GM19043 (cell line): ENCODE measurements at regions not wholly inside any gene's neighbourhood (a gene's known extent, or its start where the extent isn't known, plus 50 kb on each side); places are given as distances from the start of the nearest gene placed in this dataset.

ENCODE experiments used
- ATAC-seq: cut with Tn5 transposase; IDR thresholded peaks from one replicate; pipeline ENCODE4 v1.9.1; 2021; ENCODE audit warnings: low read depth; ENCODE audit not compliant: unreplicated experiment

DNA sequence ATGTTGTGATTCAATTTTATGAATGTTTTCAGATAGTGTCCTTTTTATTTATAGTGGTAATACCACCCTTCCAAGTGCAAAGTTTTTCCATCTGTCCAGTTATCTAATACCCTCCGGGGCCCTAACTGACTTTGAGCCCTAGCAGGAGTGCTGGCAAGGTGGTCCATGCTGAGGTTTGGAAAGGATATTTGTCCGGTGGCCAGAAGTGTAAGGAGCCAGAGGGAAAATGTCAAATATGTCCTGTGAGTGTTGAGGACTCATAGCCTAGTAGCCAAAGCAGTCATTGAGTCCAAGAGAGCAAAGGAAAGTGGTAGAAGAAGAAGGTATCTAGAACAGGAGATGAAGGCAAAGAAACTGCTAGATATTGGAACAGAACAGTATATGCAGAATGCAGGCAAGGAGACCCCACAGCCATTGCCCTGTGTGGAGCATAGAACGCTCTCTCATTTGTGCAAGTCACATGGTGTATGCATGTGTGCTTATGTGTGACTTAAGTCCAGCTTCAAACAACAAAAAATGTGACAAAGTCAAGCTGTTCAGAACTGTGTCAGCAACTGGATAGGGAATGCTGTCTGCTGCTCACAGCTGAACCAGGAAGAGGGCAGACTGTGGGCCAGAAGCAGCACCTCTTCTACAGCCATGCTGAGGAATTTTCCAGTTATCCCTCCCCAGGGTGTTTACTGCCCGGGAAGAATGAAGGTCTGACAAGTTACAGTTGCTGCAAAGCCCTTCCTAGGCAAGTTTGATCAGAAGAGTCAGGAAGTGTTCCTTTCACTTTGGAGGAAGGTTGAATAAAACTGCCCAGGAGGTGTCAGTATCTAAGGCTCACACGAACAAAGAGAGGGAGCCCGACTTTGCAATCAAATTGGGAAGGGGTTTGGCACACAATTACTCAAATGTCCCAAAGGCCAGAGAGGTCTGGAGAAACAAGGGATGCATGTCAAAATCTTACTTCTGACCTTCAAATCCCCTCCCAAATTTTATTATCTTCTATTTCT lies 463.3 kb upstream of the DMAC1 start:
- ATAC-seq: no peak

DNA sequence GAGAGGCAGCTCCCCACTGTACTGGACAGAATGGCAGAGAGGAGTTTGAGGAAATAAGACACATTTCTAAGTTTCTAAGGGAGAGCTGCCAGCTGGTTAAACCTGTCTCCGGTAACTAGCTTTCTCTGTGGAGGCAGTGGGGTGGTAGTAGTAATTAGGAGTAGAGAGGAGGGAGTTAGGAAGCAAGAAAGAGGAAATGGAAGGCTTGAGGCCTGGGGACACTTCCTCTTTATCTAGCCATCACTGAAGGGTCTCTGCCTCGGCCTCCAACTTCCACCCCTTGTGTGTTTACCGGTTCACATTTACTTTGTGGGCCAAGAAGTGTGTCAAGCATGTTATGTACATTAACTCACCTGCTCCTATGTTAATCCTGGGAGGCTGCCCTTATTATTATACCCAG lies 462.2 kb upstream of the DMAC1 start:
- no peak for ATAC-seq

DNA sequence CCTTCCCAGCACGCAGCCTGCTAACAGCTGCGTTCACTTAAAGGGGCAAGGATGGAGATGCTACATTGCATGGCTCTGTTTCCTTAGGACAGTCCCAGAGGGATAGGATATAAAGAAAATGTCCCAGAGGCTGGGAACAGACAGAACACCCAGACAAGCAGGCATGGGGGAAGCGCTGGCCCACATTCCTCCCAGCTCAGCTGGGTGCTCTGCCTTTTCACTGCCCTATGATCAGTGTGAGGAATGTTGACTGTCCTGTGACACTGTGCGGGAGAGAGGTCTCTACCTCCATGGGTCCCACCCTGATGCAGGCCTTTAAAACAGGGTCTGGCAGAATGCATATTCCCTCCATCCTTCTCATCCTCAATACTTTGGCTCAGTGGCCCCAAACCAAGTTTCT lies 459.4 kb upstream of the DMAC1 start:
- ATAC-seq: no peak

DNA sequence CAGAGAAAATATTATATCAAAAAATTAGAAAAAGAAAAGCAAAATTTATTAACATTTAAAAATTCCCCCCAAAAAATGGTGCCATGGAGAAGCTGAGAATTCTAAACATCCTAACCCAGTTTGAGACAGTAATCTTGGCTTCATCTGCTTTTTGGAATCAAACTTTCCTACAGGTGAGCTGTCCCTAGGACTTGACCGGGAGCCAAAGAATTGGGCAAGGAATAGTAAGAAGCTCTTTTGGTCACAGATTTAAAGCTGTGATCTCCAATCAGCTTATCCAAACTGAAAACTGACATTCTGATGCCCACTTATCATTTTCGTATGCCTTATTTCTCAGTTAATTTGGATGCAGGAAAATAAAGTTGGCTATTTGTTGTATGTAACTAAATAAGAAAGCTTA lies 457.3 kb upstream of the DMAC1 start:
- no peak for ATAC-seq

DNA sequence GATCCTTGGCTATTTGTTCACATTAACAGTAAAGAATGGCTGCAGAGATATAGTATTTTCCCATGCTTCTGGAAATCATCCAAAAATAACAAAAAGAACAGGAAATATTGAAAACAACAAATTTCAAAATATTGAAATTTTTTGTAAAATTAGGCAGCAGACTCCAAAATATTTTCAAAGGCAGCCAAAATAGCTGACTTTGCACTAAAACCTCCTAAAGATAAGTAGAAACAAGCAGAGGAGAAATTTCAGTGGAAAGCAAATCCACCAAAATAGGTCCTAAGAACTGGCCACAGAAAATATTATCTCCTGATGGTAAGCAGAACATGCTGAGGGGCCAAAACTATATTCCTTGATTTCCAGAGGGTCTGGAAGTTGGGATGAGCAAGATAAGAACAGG lies 456.3 kb upstream of the DMAC1 start:
- ATAC-seq: no peak

- no peak for ATAC-seq
Measured at GRCh38 chr9:8254541-8254940, 455.0 kb upstream of the DMAC1 start.

DNA sequence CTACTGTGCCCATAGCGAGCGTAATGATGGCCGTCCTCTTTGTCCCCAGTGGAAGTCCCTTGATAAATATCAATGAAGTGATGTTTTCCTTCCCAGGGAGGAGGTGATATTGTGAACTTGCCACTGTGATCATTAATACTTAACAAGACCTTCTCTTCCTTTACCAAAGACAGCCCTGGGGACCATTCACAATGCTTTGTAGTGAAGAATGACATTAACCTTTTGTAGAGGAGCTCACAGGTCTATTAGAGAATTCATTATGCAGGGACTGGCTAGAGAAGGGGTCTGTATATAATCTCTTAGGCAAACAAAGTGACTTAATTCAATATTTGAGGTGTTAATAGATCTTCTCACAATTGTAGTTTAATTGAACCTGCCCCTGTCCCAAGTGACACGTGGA lies 452.9 kb upstream of the DMAC1 start:
- no peak for ATAC-seq

- no peak for ATAC-seq
Measured at GRCh38 chr9:8251566-8251965, 452.0 kb upstream of the DMAC1 start.

DNA sequence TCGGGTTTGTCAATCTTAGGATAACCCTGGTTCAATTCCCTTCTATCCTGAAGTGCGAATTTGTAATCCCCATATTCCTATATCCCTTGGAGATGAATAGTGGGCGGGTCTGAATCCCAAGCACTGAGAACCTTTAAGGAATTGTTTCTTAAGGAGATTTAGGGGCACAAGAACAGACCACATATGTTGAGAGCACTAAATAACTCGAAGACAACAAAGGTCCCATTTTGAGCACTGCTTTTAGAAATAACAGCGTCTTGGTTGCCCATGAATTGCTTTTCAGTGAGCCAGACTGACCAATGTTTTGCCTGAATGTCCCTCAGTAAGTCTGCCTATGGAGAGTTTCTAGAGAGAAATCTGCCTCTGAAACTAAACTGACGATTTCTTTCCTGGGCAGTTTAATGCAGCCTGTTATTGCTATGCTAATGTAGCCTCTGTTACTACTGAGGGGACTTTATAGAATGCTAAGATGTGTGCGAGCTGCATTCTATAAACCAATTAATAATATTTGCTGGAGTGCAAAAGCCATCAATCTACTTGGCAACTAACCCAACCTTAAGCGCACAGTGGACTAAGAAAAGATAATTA lies 445.0 kb upstream of the DMAC1 start:
- ATAC-seq: no peak

GRCh38 chr9:8241201-8241600 lies 441.6 kb upstream of the DMAC1 start:
- no peak for ATAC-seq

DNA sequence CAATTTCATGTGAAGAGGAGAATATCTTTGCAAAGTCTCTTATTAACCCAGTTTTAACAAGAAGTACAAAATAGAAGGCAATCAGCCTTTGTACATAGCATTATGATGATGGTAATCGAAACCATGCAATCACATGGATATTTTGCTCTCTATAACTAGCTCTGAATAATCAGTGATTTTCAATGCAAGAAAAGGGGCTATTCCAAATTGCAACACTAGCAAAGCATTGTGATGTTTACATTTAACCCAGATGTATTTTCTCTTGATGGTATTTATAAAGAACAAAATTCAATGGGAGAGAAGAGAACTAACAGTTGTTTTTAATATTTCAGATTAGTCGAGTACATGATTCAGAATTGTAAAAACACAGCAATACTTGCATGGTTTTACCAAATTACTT lies 437.5 kb upstream of the DMAC1 start:
- no peak for ATAC-seq

- ATAC-seq: no peak
Measured at GRCh38 chr9:8235489-8235888, 435.9 kb upstream of the DMAC1 start.

- ATAC-seq: no peak
Measured at GRCh38 chr9:8234316-8234715, 434.7 kb upstream of the DMAC1 start.

DNA sequence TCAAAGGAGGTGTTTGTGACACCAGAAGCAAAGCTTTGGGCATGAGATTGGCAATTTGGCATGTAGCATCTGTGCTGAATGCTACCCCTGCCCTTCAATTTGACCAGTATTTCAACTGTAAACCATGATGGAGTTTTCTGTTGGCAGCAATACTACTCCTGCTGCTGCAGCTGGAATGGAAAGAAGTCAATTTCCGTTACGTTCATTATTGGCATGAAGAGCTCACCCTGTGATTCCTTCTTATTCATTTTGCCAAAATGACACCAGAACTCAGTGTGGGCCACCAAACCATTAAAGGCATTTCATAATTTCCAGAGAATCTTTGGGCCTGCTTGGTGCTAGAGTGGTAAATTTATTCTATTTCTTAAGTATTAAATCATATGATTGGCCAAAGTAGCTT lies 433.1 kb upstream of the DMAC1 start:
- ATAC-seq: no peak

- no peak for ATAC-seq
Measured at GRCh38 chr9:8229226-8229625, 429.6 kb upstream of the DMAC1 start.

GRCh38 chr9:8224381-8224801 lies 424.8 kb upstream of the DMAC1 start:
- ATAC-seq: no peak

DNA sequence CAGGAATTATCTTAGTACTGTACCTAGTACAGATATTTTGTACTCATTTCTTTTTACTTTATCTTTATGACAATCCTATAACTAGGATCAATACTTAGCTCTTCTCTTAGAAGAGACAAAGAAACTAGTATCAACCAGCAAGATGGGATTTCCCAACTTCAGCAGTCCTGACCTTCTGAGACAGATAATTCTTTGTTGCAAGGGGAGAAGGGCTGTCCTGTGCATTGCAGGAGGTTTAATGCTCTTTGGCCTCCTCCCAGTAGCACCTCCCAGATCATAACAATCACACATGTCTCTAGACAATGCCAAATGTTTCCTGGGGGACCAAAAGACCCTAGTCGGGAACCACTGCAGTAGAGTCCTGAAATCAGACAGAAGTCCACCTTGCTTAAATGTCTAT lies 424.3 kb upstream of the DMAC1 start:
- no peak for ATAC-seq

GRCh38 chr9:8221462-8221861 lies 421.9 kb upstream of the DMAC1 start:
- no peak for ATAC-seq

DNA sequence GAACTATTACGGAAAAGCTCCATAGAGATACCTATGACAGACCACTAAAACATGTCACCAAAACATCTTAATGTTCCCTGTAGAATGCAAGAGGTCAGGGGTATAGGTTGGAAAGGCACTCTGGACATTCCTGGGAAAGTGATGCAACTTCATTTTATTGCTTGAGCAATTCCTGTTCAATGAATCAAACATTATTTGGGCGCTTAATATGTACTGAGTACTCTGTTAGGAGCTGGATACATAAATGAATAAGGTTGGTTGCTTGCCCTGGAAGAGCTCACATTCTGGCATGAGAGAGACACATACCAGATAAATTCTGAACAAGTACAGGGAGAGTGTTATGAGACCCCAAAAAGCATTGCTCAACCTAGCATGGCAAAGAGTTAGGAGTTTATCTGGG lies 408.9 kb upstream of the DMAC1 start:
- ATAC-seq: no peak

DNA sequence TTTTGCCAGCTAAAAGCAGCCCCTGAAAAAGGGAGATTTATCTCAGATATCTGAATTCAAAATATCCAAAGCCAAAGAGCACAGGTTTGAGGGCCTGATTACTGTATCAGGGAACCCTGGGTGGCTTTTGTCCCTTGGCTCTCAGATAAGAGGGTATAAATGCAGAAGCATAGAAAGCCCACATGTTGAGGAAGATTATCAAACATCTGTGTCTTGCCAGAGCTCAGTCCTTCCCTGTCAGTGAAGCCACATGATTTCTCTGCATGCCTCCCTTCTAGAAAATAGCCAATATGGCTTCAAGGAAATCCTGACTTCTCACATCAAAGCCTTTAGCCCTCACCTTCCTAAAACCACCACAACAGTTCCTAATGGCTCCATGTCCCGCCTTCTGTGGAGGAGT lies 408.0 kb upstream of the DMAC1 start:
- ATAC-seq: no peak

- ATAC-seq: no peak
Measured at GRCh38 chr9:8206720-8207119, 407.1 kb upstream of the DMAC1 start.

- no peak for ATAC-seq
Measured at GRCh38 chr9:8205576-8205975, 406.0 kb upstream of the DMAC1 start.
